A549 (cell line): ENCODE measurements at regions not wholly inside any gene's neighbourhood (a gene's known extent, or its start where the extent isn't known, plus 50 kb on each side); places are given as distances from the start of the nearest gene placed in this dataset.

Source experiments
- BHLHE40 ChIP-seq: IDR thresholded peaks from 2 replicates; pipeline ENCODE4 v1.6.1; 2012; ENCODE audit warnings: low read depth, low read length, inconsistent platforms
- CHD4 ChIP-seq: fragments of 200-600 bp; sonication (generic); IDR thresholded peaks from 2 replicates; pipeline ENCODE4 v1.6.1; 2016; ENCODE audit warnings: antibody characterized with exemption, mild to moderate bottlenecking, borderline replicate concordance
- CTCF ChIP-seq: fragments of >200 bp; sonication (Bioruptor Twin); formaldehyde crosslinking; IDR thresholded peaks from 3 replicates; pipeline ENCODE4 v1.5.1; 2016
- EHF ChIP-seq: fragments of 250-450 bp; sonication (Bioruptor Pico); IDR thresholded peaks from 2 replicates; pipeline ENCODE4 v1.5.0; 2020; ENCODE audit warnings: mild to moderate bottlenecking
- ELK1 ChIP-seq: fragments of 150-350 bp; IDR thresholded peaks from 2 replicates; pipeline ENCODE4 v1.6.1; 2014; ENCODE audit warnings: low read depth, mild to moderate bottlenecking, low read length
- EP300 ChIP-seq, 2 experiments: fragments of >200 bp; sonication (Bioruptor Twin); formaldehyde crosslinking; IDR thresholded peaks; 2 replicates in 1 of 2; 3 replicates in 1 of 2; pipeline ENCODE4 v1.6.1; 2016 to 2017
- HOXA7 ChIP-seq: fragments of 250-450 bp; sonication (Bioruptor Pico); IDR thresholded peaks from 2 replicates; pipeline ENCODE4 v1.5.0; 2020; ENCODE audit warnings: mild to moderate bottlenecking, moderate library complexity
- JUN ChIP-seq, 2 experiments: fragments of >200 bp; sonication (Bioruptor Twin); formaldehyde crosslinking; IDR thresholded peaks; 2 replicates in 1 of 2; 3 replicates in 1 of 2; pipeline ENCODE4 v1.6.1; 2016 to 2017
- NFE2L2 ChIP-seq: fragments of 150-350 bp; conservative IDR thresholded peaks from 2 replicates; pipeline ENCODE4 v1.6.1; 2014; ENCODE audit warnings: low read length
- NR3C1 ChIP-seq: fragments of >200 bp; sonication (Bioruptor Twin); formaldehyde crosslinking; IDR thresholded peaks from 3 replicates; pipeline ENCODE4 v1.6.1; 2017
- PHF8 ChIP-seq: fragments of 200-600 bp; sonication (generic); IDR thresholded peaks from 2 replicates; pipeline ENCODE4 v1.6.1; 2016; ENCODE audit warnings: low read depth, mild to moderate bottlenecking, antibody characterized with exemption, moderate library complexity, borderline replicate concordance
- RFX5 ChIP-seq: fragments of 450-650 bp; IDR thresholded peaks from 2 replicates; pipeline ENCODE4 v1.7.1; 2014; ENCODE audit warnings: antibody characterized with exemption, mild to moderate bottlenecking, moderate library complexity
- ZC3H11A ChIP-seq: fragments of 450-650 bp; IDR thresholded peaks from 2 replicates; pipeline ENCODE4 v1.6.1; 2014; ENCODE audit warnings: antibody characterized with exemption, mild to moderate bottlenecking

GRCh38 chr6:133165235-133165634, 75.9 kb upstream of the EYA4 start:
- no peak for TF ChIP-seq BHLHE40
- TF ChIP-seq HOXA7 (CRISPR knock-in tag): no peak
- no peak for TF ChIP-seq ZC3H11A
- no peak for TF ChIP-seq CTCF
- no peak for TF ChIP-seq EP300 (IDR thresholded peaks at IDR 0.05)
- TF ChIP-seq NFE2L2: no peak
- no peak for TF ChIP-seq RFX5
- TF ChIP-seq PHF8: no peak
- TF ChIP-seq NR3C1: no peak
- TF ChIP-seq ELK1: no peak
- no peak for TF ChIP-seq JUN (IDR thresholded peaks at IDR 0.05)
- no peak for TF ChIP-seq EHF (CRISPR knock-in tag)
- no peak for TF ChIP-seq CHD4
